H9 (cell line): ENCODE measurements at regions not wholly inside any gene's neighbourhood (a gene's known extent, or its start where the extent isn't known, plus 50 kb on each side); places are given as distances from the start of the nearest gene placed in this dataset.

Experiments
- DNase-seq: peaks from one replicate; pipeline ENCODE4 v3.0.0-alpha.2; 2017
- H2AFZ ChIP-seq: one replicate; pipeline ENCODE4 v1.6.1; 2013; ENCODE audit warnings: mild to moderate bottlenecking, low read length, control low read depth, moderate library complexity
- H2AK5ac ChIP-seq: 2 replicates; pipeline ENCODE4 v1.6.1; 2013; ENCODE audit warnings: low read length, control low read depth, mixed read lengths; ENCODE audit not compliant: insufficient read length
- H2BK120ac ChIP-seq: one replicate; pipeline ENCODE4 v1.6.1; 2013; ENCODE audit warnings: low read depth, mild to moderate bottlenecking, low read length, control low read depth, inconsistent platforms; ENCODE audit not compliant: poor library complexity, severe bottlenecking
- H2BK12ac ChIP-seq: 2 replicates; pipeline ENCODE4 v1.6.1; 2013; ENCODE audit warnings: low read length, control low read depth, mixed read lengths, low read depth; ENCODE audit not compliant: insufficient read length
- H2BK15ac ChIP-seq: 2 replicates; pipeline ENCODE4 v1.6.1; 2013; ENCODE audit warnings: low read depth, low read length, control low read depth
- H2BK20ac ChIP-seq: one replicate; pipeline ENCODE4 v1.6.1; 2013; ENCODE audit warnings: low read depth, mild to moderate bottlenecking, low read length, control low read depth, inconsistent platforms; ENCODE audit not compliant: poor library complexity, severe bottlenecking
- H2BK5ac ChIP-seq: 2 replicates; pipeline ENCODE4 v1.6.1; 2013; ENCODE audit warnings: low read length, control low read depth, mixed read lengths; ENCODE audit not compliant: insufficient read length
- H3K14ac ChIP-seq: 2 replicates; pipeline ENCODE4 v1.6.1; 2013; ENCODE audit warnings: low read length, control low read depth; ENCODE audit not compliant: insufficient read depth
- H3K18ac ChIP-seq: 2 replicates; pipeline ENCODE4 v1.6.1; 2013; ENCODE audit warnings: low read depth, mild to moderate bottlenecking, mixed read lengths, low read length, control low read depth; ENCODE audit not compliant: insufficient read length
- H3K23ac ChIP-seq: 2 replicates; pipeline ENCODE4 v1.6.1; 2013; ENCODE audit warnings: low read length, control low read depth, mixed read lengths, low read depth; ENCODE audit not compliant: insufficient read length
- H3K23me2 ChIP-seq: 2 replicates; pipeline ENCODE4 v1.6.1; 2013; ENCODE audit warnings: low read depth, mild to moderate bottlenecking, mixed read lengths, low read length, control low read depth; ENCODE audit not compliant: insufficient read length, poor library complexity, severe bottlenecking
- H3K27ac ChIP-seq: 2 replicates; pipeline ENCODE4 v1.5.1; 2013; ENCODE audit warnings: low read length, control low read depth, mixed read lengths, low read depth; ENCODE audit not compliant: insufficient read length
- H3K27me3 ChIP-seq: 2 replicates; pipeline ENCODE4 v1.6.1; 2013; ENCODE audit warnings: low read length, control low read depth, inconsistent platforms; ENCODE audit not compliant: insufficient read depth
- H3K4ac ChIP-seq: 2 replicates; pipeline ENCODE4 v1.6.1; 2013; ENCODE audit warnings: low read depth, mild to moderate bottlenecking, control low read depth, inconsistent platforms, low read length, moderate library complexity
- H3K4me1 ChIP-seq: 2 replicates; pipeline ENCODE4 v1.6.1; 2013; ENCODE audit warnings: low read length, control low read depth, inconsistent platforms; ENCODE audit not compliant: insufficient read depth
- H3K4me2 ChIP-seq: 2 replicates; pipeline ENCODE4 v1.6.1; 2013; ENCODE audit warnings: low read length, control low read depth, mixed read lengths; ENCODE audit not compliant: insufficient read length, insufficient read depth
- H3K56ac ChIP-seq: 2 replicates; pipeline ENCODE4 v1.6.1; 2013; ENCODE audit warnings: low read depth, mild to moderate bottlenecking, mixed read lengths, low read length, control low read depth; ENCODE audit not compliant: insufficient read length
- H3K79me1 ChIP-seq: 2 replicates; pipeline ENCODE4 v1.6.1; 2013; ENCODE audit warnings: low read depth, mild to moderate bottlenecking, moderate library complexity, low read length, control low read depth, inconsistent platforms; ENCODE audit not compliant: insufficient read depth, poor library complexity, severe bottlenecking
- H3K79me2 ChIP-seq: 2 replicates; pipeline ENCODE4 v1.6.1; 2013; ENCODE audit warnings: low read length, control low read depth, inconsistent platforms; ENCODE audit not compliant: insufficient read depth
- H3K9ac ChIP-seq: 2 replicates; pipeline ENCODE4 v1.6.1; 2013; ENCODE audit warnings: low read length, control low read depth, mixed read lengths; ENCODE audit not compliant: insufficient read length; ENCODE audit errors: extremely low read depth
- H3K9me3 ChIP-seq: one replicate; pipeline ENCODE4 v1.6.1; 2013; ENCODE audit warnings: low read depth, low read length, inconsistent platforms; ENCODE audit not compliant: control insufficient read depth
- H3T11ph ChIP-seq: one replicate; pipeline ENCODE4 v1.6.1; 2013; ENCODE audit warnings: mild to moderate bottlenecking, low read length, control low read depth, inconsistent platforms
- H4K20me1 ChIP-seq: one replicate; pipeline ENCODE4 v1.6.1; 2013; ENCODE audit not compliant: control insufficient read depth, insufficient read length, insufficient read depth
- H4K5ac ChIP-seq: 2 replicates; pipeline ENCODE4 v1.6.1; 2013; ENCODE audit warnings: low read depth, mild to moderate bottlenecking, mixed read lengths, low read length, control low read depth; ENCODE audit not compliant: insufficient read length
- H4K8ac ChIP-seq: replicated peaks from 2 replicates; pipeline ENCODE4 v1.6.1; 2013; ENCODE audit warnings: low read length, control low read depth, mixed read lengths, low read depth; ENCODE audit not compliant: insufficient read length
- H4K91ac ChIP-seq: 2 replicates; pipeline ENCODE4 v1.6.1; 2013; ENCODE audit warnings: low read depth, mild to moderate bottlenecking, moderate library complexity, mixed read lengths, low read length, control low read depth; ENCODE audit not compliant: insufficient read length
- H3K27ac Mint-ChIP-seq, 3 experiments: 2 replicates in 2 of 3; 3 replicates in 1 of 3; pipeline ENCODE4 v1.8.0; 2020 to 2021; ENCODE audit warnings: mixed read lengths in 3 of 3, mild to moderate bottlenecking in 1 of 3, moderate library complexity in 1 of 3
- H3K27me3 Mint-ChIP-seq: 2 replicates; pipeline ENCODE4 v1.8.0; 2021; ENCODE audit warnings: low read depth, mild to moderate bottlenecking, moderate library complexity, mixed read lengths
- H3K36me3 Mint-ChIP-seq, 3 experiments: 2 replicates in 2 of 3; 3 replicates in 1 of 3; pipeline ENCODE4 v1.8.0; 2020 to 2021; ENCODE audit warnings: low read depth in 3 of 3, mixed read lengths in 3 of 3; ENCODE audit not compliant: insufficient read depth in 1 of 3
- H3K4me1 Mint-ChIP-seq, 2 experiments: 2 replicates each; pipeline ENCODE4 v1.8.0; 2020; ENCODE audit warnings: mixed read lengths in 2 of 2
- H3K4me3 Mint-ChIP-seq, 2 experiments: 2 replicates in 1 of 2; 3 replicates in 1 of 2; pipeline ENCODE4 v1.8.0; 2020 to 2021; ENCODE audit warnings: mild to moderate bottlenecking in 2 of 2, mixed read lengths in 2 of 2, moderate library complexity in 1 of 2
- H3K9me3 Mint-ChIP-seq, 2 experiments: 2 replicates in 1 of 2; 3 replicates in 1 of 2; pipeline ENCODE4 v1.8.0; 2020; ENCODE audit warnings: mild to moderate bottlenecking in 2 of 2, mixed read lengths in 2 of 2, moderate library complexity in 1 of 2
- CTCF ChIP-seq: fragments of 200-600 bp; sonication (generic); conservative IDR thresholded peaks from 3 replicates; pipeline ENCODE4 v1.8.0; 2021; ENCODE audit warnings: antibody characterized with exemption, mild to moderate bottlenecking

- H4K5ac ChIP-seq = no peak overlapping the region
- no peaks in the 10 kb centered on the region for H4K20me1 ChIP-seq
- TF ChIP-seq CTCF = no peak
- no peak overlapping the region for H3K23ac ChIP-seq
- Mint-ChIP-seq H3K9me3 (peaks cover 0 to 2% of the 10 kb centered on the region in 2 experiments; a peak in 2 of 5 replicates), H3K27me3 (no peaks in the 10 kb centered on the region), H3K36me3 (0 out of 7 replicates have a peak, but pooled peaks cover 0 to 5% (median 0%) of the 10 kb centered on the region in 3 experiments), H3K27ac (no peak overlapping the region), H3K4me1 (no peaks in the 10 kb centered on the region), H3K4me3 (no peak overlapping the region)
- no peaks in the 10 kb centered on the region for H3K79me2 ChIP-seq
- no peak overlapping the region for H2AK5ac ChIP-seq
- no peak overlapping the region for H3K4ac ChIP-seq
- no peak overlapping the region for H4K91ac ChIP-seq
- H3K23me2 ChIP-seq = no peaks in the 10 kb centered on the region
- H2BK120ac ChIP-seq = no peak overlapping the region
- no peak overlapping the region for H3K9ac ChIP-seq
- H3K27ac ChIP-seq = no peak overlapping the region
- no peak overlapping the region for H3K56ac ChIP-seq
- no peak overlapping the region for H4K8ac ChIP-seq
- DNase-seq = no peak
- no peak overlapping the region for H3K18ac ChIP-seq
- no peak overlapping the region for H3K14ac ChIP-seq
- H2BK5ac ChIP-seq = no peak overlapping the region
- no peak overlapping the region for H2BK20ac ChIP-seq
- H3K27me3 ChIP-seq = no peaks in the 10 kb centered on the region
- H3K4me2 ChIP-seq = no peak overlapping the region
- H2BK12ac ChIP-seq = no peak overlapping the region
- no peak overlapping the region for H3T11ph ChIP-seq
- no peaks in the 10 kb centered on the region for H3K79me1 ChIP-seq
- no peaks in the 10 kb centered on the region for H3K9me3 ChIP-seq
- no peak overlapping the region for H2AFZ ChIP-seq
- H2BK15ac ChIP-seq = no peak overlapping the region
- H3K4me1 ChIP-seq = no peaks in the 10 kb centered on the region
Observed at GRCh38 chr1:69163779-69164178, 403.9 kb upstream of the LRRC7 start.
